Ascending aorta (tissue), 2 donors: ENCODE measurements at regions not wholly inside any gene's neighbourhood (a gene's known extent, or its start where the extent isn't known, plus 50 kb on each side); places are given as distances from the start of the nearest gene placed in this dataset.
"Not testable (repeated sequence)": the region's sequence is repeated elsewhere in the genome, so short reads cannot be mapped to it uniquely, and the experiment has no call there.

ENCODE experiments used
- DNase-seq, 2 donors: peaks; one replicate each; pipeline ENCODE4 v3.0.0-alpha.2; 2019; ENCODE audit warnings: low spot score in 2 of 2
- H3K27ac ChIP-seq, 2 donors: fragments of 200-600 bp; sonication (generic); one replicate each; pipeline ENCODE4 v1.5.1; 2016 to 2017; ENCODE audit warnings: mild to moderate bottlenecking in 1 of 2
- H3K27me3 ChIP-seq: fragments of 200-600 bp; sonication (generic); one replicate; pipeline ENCODE4 v1.5.1; 2017
- H3K36me3 ChIP-seq, 2 donors: fragments of 200-600 bp; sonication (generic); one replicate each; pipeline ENCODE4 v1.5.1; 2016
- H3K4me1 ChIP-seq, 2 donors: fragments of 200-600 bp; sonication (generic); one replicate each; pipeline ENCODE4 v1.5.1; 2016 to 2017; ENCODE audit warnings: mild to moderate bottlenecking in 1 of 2
- H3K4me3 ChIP-seq, 2 donors: fragments of 200-600 bp; sonication (generic); one replicate each; pipeline ENCODE4 v1.5.1; 2016 to 2017; ENCODE audit warnings: mild to moderate bottlenecking in 1 of 2
- H3K9me3 ChIP-seq, 2 donors: fragments of 200-600 bp; sonication (generic); one replicate each; pipeline ENCODE4 v1.5.1; 2016
- intact Hi-C: fragments of 100-400 bp; cut with DNase I; formaldehyde crosslinking; loops from one replicate; pipeline ENCODE4 v1.15.1; 2023
- TF ChIP-seq, protein P1 (sequence below), 3 experiments: fragments of 200-600 bp in 2 of 3; fragments of 450-650 bp in 1 of 3; sonication (generic) in 2 of 3; IDR thresholded peaks; one replicate each; pipeline ENCODE4 v1.5.1; 2016 to 2019; ENCODE audit warnings: antibody characterized with exemption in 3 of 3, mild to moderate bottlenecking in 1 of 3, moderate library complexity in 1 of 3

DNA sequence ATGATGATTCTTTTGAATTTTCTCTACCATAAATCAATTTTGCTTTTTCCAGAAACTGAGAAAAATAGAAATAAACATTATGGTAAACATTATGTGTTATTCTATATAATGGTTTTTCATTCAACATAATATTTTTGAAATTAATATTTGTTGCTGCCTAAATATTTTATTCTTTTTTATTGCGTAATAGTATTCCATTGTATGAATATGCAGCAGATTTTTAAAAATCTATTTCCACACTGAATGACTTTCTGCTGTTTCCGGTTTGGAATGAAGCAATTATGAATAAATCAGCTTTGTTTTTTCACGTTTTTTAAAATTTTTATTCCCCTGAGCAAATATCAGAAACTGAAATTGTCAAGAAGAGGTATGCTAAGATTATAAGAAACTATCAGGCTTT lies 335.2 kb upstream of the KCND2 start:
- no peaks in the 10 kb centered on the region for H3K9me3 ChIP-seq
- no peak for DNase-seq
- no peaks in the 10 kb centered on the region for H3K27me3 ChIP-seq
- intact Hi-C loops: no loop called here
- H3K36me3 ChIP-seq: no peaks in the 10 kb centered on the region
- TF ChIP-seq, protein P1, sequence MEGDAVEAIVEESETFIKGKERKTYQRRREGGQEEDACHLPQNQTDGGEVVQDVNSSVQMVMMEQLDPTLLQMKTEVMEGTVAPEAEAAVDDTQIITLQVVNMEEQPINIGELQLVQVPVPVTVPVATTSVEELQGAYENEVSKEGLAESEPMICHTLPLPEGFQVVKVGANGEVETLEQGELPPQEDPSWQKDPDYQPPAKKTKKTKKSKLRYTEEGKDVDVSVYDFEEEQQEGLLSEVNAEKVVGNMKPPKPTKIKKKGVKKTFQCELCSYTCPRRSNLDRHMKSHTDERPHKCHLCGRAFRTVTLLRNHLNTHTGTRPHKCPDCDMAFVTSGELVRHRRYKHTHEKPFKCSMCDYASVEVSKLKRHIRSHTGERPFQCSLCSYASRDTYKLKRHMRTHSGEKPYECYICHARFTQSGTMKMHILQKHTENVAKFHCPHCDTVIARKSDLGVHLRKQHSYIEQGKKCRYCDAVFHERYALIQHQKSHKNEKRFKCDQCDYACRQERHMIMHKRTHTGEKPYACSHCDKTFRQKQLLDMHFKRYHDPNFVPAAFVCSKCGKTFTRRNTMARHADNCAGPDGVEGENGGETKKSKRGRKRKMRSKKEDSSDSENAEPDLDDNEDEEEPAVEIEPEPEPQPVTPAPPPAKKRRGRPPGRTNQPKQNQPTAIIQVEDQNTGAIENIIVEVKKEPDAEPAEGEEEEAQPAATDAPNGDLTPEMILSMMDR (IDR thresholded peaks at IDR 0.05): no peak
- H3K4me1 ChIP-seq: no peaks in the 10 kb centered on the region
- no peak overlapping the region for H3K4me3 ChIP-seq
- H3K27ac ChIP-seq: no peak overlapping the region

DNA sequence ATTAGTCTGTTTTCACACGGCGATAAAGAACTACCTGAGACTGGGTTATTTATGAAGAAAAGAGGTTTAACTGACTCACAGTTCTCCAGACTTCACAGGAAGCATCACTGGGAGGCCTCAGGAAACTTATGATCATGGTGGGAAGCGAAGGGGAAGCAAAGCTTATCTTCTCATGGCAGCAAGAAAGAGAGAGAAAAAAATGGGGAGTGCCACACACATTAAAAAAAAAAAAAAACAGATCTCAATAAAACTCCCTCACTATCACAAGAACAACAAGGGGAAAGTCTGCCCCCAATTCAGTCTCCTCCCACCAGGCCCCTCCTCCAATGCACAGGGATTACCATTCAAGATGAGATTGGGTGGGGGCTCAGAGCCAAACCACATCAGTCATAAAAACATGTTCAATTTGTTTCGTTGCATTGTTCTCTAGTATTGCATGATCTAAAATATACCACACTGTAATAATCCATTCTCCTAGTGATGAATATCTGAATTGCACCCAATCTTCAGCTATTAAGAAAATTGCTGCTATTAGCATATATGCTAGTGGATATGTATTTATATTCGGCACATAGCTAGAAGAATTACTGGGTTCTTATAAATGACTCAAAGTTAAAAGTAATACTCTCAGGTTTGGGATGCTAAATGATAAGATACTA lies 328.9 kb upstream of the KCND2 start:
- DNase-seq: no peak
- no peaks in the 10 kb centered on the region for H3K27me3 ChIP-seq
- no peak overlapping the region for H3K4me3 ChIP-seq
- intact Hi-C loops: no loop called here
- H3K27ac ChIP-seq: no peak overlapping the region
- no peaks in the 10 kb centered on the region for H3K9me3 ChIP-seq
- TF ChIP-seq, protein P1 (IDR thresholded peaks at IDR 0.05): no peak
- no peaks in the 10 kb centered on the region for H3K4me1 ChIP-seq
- no peaks in the 10 kb centered on the region for H3K36me3 ChIP-seq

DNA sequence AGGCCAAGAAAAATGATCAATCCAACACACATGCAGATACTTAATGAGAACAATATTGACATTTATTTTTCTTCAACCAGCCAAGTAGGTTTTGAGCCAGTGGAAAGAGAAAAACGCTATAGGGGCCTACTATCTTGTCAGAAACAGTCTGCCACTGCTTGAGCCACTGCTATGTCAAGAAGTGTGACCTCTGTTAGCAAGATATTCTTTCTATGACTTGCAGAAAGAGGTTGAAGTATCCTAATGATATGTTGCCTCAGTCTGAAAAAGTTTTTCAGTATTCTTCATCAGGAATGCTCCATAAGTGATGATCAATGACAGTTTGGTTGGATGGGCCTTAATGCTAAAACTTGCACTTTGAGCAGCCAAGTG lies 328.4 kb upstream of the KCND2 start:
- Histone ChIP-seq H3K4me1 (no peaks in the 10 kb centered on the region), H3K36me3 (no peaks in the 10 kb centered on the region), H3K4me3 (no peak overlapping the region), H3K9me3 (no peaks in the 10 kb centered on the region), H3K27me3 (no peaks in the 10 kb centered on the region), H3K27ac (no peak overlapping the region)
- no peak for DNase-seq
- TF ChIP-seq, protein P1 (IDR thresholded peaks at IDR 0.05): no peak
- intact Hi-C loops: no loop called here

- H3K27ac ChIP-seq: no peak overlapping the region
- H3K9me3 ChIP-seq: no peaks in the 10 kb centered on the region
- no peak for DNase-seq
- H3K27me3 ChIP-seq: no peaks in the 10 kb centered on the region
- H3K4me1 ChIP-seq: no peaks in the 10 kb centered on the region
- TF ChIP-seq, protein P1 (IDR thresholded peaks at IDR 0.05): no peak
- intact Hi-C loops: no loop called here
- no peaks in the 10 kb centered on the region for H3K36me3 ChIP-seq
- H3K4me3 ChIP-seq: no peak overlapping the region
These were observed 327.2 kb upstream of the KCND2 start for GRCh38 chr7:119945822-119946221.

- intact Hi-C loops: no loop called here
- TF ChIP-seq, protein P1 (IDR thresholded peaks at IDR 0.05): no peak
- Histone ChIP-seq H3K9me3 (no peaks in the 10 kb centered on the region), H3K4me1 (no peaks in the 10 kb centered on the region), H3K27ac (no peak overlapping the region), H3K4me3 (no peak overlapping the region), H3K36me3 (no peaks in the 10 kb centered on the region), H3K27me3 (no peaks in the 10 kb centered on the region)
- no peak for DNase-seq
These were observed 323.9 kb upstream of the KCND2 start for GRCh38 chr7:119949053-119949452.

DNA sequence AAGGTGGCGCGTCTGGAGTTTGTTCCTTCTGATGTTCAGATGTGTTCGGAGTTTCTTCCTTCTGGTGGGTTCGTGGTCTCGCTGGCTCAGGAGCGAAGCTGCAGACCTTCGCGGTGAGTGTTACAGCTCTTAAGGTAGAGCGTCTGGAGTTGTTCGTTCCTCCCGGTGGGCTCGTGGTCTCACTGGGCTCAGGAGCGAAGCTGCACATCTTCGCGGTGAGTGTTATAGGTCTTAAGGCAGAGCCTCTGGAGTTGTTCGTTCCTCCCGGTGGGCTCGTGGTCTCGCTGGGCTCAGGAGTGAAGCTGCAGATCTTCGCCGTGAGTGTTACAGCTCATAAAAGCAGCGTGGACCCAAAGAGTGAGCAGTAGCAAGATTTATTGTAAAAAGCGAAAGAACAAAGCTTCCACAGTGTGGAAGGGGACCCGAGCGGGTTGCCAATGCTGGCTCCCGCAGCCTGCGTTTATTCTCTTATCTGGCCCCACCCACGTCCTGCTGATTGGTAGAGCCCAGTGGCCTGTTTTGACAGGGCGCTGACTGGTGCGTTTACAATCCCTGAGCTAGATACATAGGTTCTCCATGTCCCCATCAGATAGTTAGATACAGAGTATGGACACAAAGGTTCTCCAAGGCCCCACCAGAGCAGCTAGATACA lies 322.5 kb upstream of the KCND2 start:
- H3K27me3 ChIP-seq, H3K27ac ChIP-seq, intact Hi-C loops, H3K4me1 ChIP-seq, H3K9me3 ChIP-seq, H3K36me3 ChIP-seq, H3K4me3 ChIP-seq, DNase-seq: not testable (repeated sequence)

DNA sequence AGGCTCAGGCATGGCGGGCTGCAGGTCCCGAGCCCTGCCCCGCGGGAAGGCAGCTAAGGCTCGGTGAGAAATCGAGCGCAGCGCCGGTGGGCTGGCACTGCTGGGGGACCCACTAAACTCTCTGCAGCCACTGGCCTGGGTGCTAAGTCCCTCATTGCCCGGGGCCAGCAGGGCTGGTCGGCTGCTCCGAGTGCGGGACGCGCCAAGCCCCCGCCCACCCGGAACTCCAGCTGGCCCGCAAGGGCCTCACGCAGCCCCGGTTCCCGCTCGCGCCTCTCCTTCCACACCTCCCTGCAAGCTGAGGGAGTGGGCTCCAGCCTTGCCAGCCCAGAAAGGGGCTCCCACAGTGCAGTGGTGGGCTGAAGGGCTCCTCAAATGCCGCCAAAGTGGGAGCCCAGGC lies 321.4 kb upstream of the KCND2 start:
- H3K27me3 ChIP-seq, H3K27ac ChIP-seq, H3K36me3 ChIP-seq, H3K9me3 ChIP-seq, intact Hi-C loops, H3K4me1 ChIP-seq, H3K4me3 ChIP-seq, DNase-seq: not testable (repeated sequence)
